ENCODE measurements at regions not wholly inside any gene's neighbourhood (a gene's known extent, or its start where the extent isn't known, plus 50 kb on each side); places are given as distances from the start of the nearest gene placed in this dataset.
"Not testable (repeated sequence)": the region's sequence is repeated elsewhere in the genome, so short reads cannot be mapped to it uniquely, and the experiment has no call there.

GRCh38 chr5:62084391-62084790, 221.6 kb upstream of the KIF2A start:
- H3K4me3 ChIP-seq (ENCODE audit: low read depth, low read length): no peak overlapping the region
- no peak for DNase-seq (ENCODE audit: low read depth)
- no peak for TF ChIP-seq CTCF (IDR thresholded peaks at IDR 0.05; ENCODE audit: control insufficient read depth, extremely low read depth, insufficient read depth)

GRCh38 chr5:62090953-62091352, 215.1 kb upstream of the KIF2A start:
- no peak for DNase-seq (ENCODE audit: low read depth)
- no peak overlapping the region for H3K4me3 ChIP-seq (ENCODE audit: low read depth, low read length)
- TF ChIP-seq CTCF (IDR thresholded peaks at IDR 0.05; ENCODE audit: control insufficient read depth, extremely low read depth, insufficient read depth): no peak

GRCh38 chr5:62093411-62093810, 212.6 kb upstream of the KIF2A start:
- H3K4me3 ChIP-seq (ENCODE audit: low read depth, low read length): no peak overlapping the region

GRCh38 chr5:62093976-62094375, 212.0 kb upstream of the KIF2A start:
- no peak for TF ChIP-seq CTCF (IDR thresholded peaks at IDR 0.05; ENCODE audit: control insufficient read depth, extremely low read depth, insufficient read depth)
- peak; percentile 22 for DNase-seq (ENCODE audit: low read depth)
- no peak overlapping the region for H3K4me3 ChIP-seq (ENCODE audit: low read depth, low read length)

More at GRCh38 chr5:62093411-62093810, 212.6 kb upstream of the KIF2A start:
- no peak for TF ChIP-seq CTCF (IDR thresholded peaks at IDR 0.05; ENCODE audit: control insufficient read depth, extremely low read depth, insufficient read depth)
- DNase-seq (ENCODE audit: low read depth): no peak

GRCh38 chr5:62097361-62097760, 208.6 kb upstream of the KIF2A start:
- TF ChIP-seq CTCF (IDR thresholded peaks at IDR 0.05; ENCODE audit: control insufficient read depth, extremely low read depth, insufficient read depth): no peak
- no peak overlapping the region for H3K4me3 ChIP-seq (ENCODE audit: low read depth, low read length)
- no peak for DNase-seq (ENCODE audit: low read depth)

- no peak for TF ChIP-seq CTCF (IDR thresholded peaks at IDR 0.05; ENCODE audit: control insufficient read depth, extremely low read depth, insufficient read depth)
- no peak overlapping the region for H3K4me3 ChIP-seq (ENCODE audit: low read depth, low read length)
- no peak for DNase-seq (ENCODE audit: low read depth)
Measured at GRCh38 chr5:62100201-62100600, 205.8 kb upstream of the KIF2A start.

GRCh38 chr5:62103863-62104262, 202.1 kb upstream of the KIF2A start:
- not testable (repeated sequence) for DNase-seq (ENCODE audit: low read depth); H3K4me3 ChIP-seq (ENCODE audit: low read depth, low read length)

Measured in LNCaP clone FGC (cell line).